OCI-LY1 (cell line): ENCODE measurements at regions not wholly inside any gene's neighbourhood (a gene's known extent, or its start where the extent isn't known, plus 50 kb on each side); places are given as distances from the start of the nearest gene placed in this dataset.

ENCODE experiments used
- H2AFZ ChIP-seq: fragments of 200-600 bp; sonication (generic), shearing (Covaris generic); 2 replicates; pipeline ENCODE4 v1.6.0; 2014; ENCODE audit warnings: antibody characterized with exemption, mild to moderate bottlenecking, low read length
- H3F3A ChIP-seq: fragments of 200-600 bp; sonication (generic), shearing (Covaris generic); 2 replicates; pipeline ENCODE4 v1.6.0; 2014; ENCODE audit warnings: mild to moderate bottlenecking, antibody characterized with exemption, low read length, moderate library complexity; ENCODE audit not compliant: insufficient read depth
- H3K27ac ChIP-seq: fragments of 200-600 bp; sonication (generic); 2 replicates; pipeline ENCODE4 v1.5.1; 2014; ENCODE audit warnings: low read length, mixed run types, mild to moderate bottlenecking, low read depth; ENCODE audit not compliant: poor library complexity, severe bottlenecking
- H3K27me3 ChIP-seq: fragments of 200-600 bp; sonication (generic); 2 replicates; pipeline ENCODE4 v1.6.0; 2014; ENCODE audit warnings: antibody characterized with exemption, mild to moderate bottlenecking, low read length, moderate library complexity; ENCODE audit not compliant: insufficient read depth
- H3K36me3 ChIP-seq: fragments of 200-600 bp; sonication (generic); 2 replicates; pipeline ENCODE4 v1.6.1; 2014; ENCODE audit warnings: mild to moderate bottlenecking, antibody characterized with exemption, low read length, moderate library complexity, mixed read lengths; ENCODE audit not compliant: insufficient read depth
- H3K4me1 ChIP-seq: fragments of 200-600 bp; sonication (generic); 2 replicates; pipeline ENCODE4 v1.5.1; 2014; ENCODE audit warnings: mild to moderate bottlenecking, low read length, moderate library complexity; ENCODE audit not compliant: insufficient read depth, severe bottlenecking
- H3K4me2 ChIP-seq: fragments of 200-600 bp; sonication (generic), shearing (Covaris generic); 2 replicates; pipeline ENCODE4 v1.6.1; 2014; ENCODE audit warnings: low read length
- H3K4me3 ChIP-seq: fragments of 200-600 bp; sonication (generic); 2 replicates; pipeline ENCODE4 v1.5.1; 2014; ENCODE audit warnings: low read length, low read depth, mild to moderate bottlenecking, mixed read lengths; ENCODE audit not compliant: poor library complexity, severe bottlenecking
- H3K79me2 ChIP-seq: fragments of 200-600 bp; shearing (Covaris generic); 2 replicates; pipeline ENCODE4 v1.6.1; 2016; ENCODE audit warnings: mixed run types, low read length, mixed read lengths; ENCODE audit not compliant: insufficient read depth
- H3K9ac ChIP-seq: fragments of 200-600 bp; sonication (generic), shearing (Covaris generic); 2 replicates; pipeline ENCODE4 v1.6.1; 2014; ENCODE audit warnings: mild to moderate bottlenecking, low read length, mixed read lengths
- H3K9me2 ChIP-seq: fragments of 200-600 bp; sonication (generic), shearing (Covaris generic); 2 replicates; pipeline ENCODE4 v1.6.1; 2014; ENCODE audit warnings: low read depth, mild to moderate bottlenecking, low read length, mixed read lengths
- H3K9me3 ChIP-seq: fragments of 200-600 bp; shearing (Covaris generic); 2 replicates; pipeline ENCODE4 v1.6.1; 2014; ENCODE audit warnings: low read length, mixed read lengths
- H4K20me1 ChIP-seq: fragments of 200-600 bp; sonication (generic), shearing (Covaris generic); 2 replicates; pipeline ENCODE4 v1.6.0; 2016; ENCODE audit warnings: mild to moderate bottlenecking, low read length; ENCODE audit not compliant: insufficient read depth
- EZH2 ChIP-seq: fragments of 200-600 bp; sonication (generic), shearing (Covaris generic); IDR thresholded peaks from 2 replicates; pipeline ENCODE4 v1.8.0; 2017; ENCODE audit warnings: borderline replicate concordance, mixed run types, mild to moderate bottlenecking, antibody characterized with exemption, low read length, moderate library complexity, mixed read lengths
- TF ChIP-seq, protein P1 (sequence below): fragments of 200-600 bp; sonication (generic), shearing (Covaris generic); IDR thresholded peaks from 2 replicates; pipeline ENCODE4 v1.5.1; 2017; ENCODE audit warnings: mild to moderate bottlenecking, antibody characterized with exemption, low read length, moderate library complexity, mixed read lengths

DNA sequence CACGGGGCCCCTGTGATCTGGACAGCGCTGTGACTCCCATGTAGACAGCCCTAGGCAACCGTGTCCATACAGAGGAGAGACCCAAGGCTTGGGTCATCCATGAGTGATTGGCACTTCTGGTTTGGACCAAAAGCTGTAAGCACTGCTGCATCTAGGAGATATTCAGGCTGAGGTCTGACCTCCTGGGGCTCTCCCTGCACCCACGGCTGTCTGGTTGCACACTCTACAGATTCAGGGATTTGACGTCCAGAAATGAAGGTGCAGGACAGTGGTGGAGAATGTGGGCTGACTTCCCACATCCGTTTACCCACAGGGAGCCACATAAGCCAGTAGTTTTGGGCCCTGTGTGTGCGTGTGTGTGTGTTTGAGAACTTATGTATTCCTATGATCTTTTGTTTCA lies 76.2 kb upstream of the ARHGEF7 start:
- Histone ChIP-seq H3K27me3 (peaks cover 4% of the 10 kb centered on the region; the same call in 1 of the 2 replicates), H3K4me1 (no peaks in the 10 kb centered on the region), H3K9me2 (no peaks in the 10 kb centered on the region), H2AFZ (no peak overlapping the region), H3K9ac (no peak overlapping the region), H3K36me3 (no peaks in the 10 kb centered on the region), H3K27ac (no peak overlapping the region), H3K9me3 (no peaks in the 10 kb centered on the region), H3K4me3 (no peak overlapping the region), H4K20me1 (no peaks in the 10 kb centered on the region), H3F3A (no peaks in the 10 kb centered on the region), H3K79me2 (no peaks in the 10 kb centered on the region), H3K4me2 (no peak overlapping the region)
- TF ChIP-seq, protein P1, sequence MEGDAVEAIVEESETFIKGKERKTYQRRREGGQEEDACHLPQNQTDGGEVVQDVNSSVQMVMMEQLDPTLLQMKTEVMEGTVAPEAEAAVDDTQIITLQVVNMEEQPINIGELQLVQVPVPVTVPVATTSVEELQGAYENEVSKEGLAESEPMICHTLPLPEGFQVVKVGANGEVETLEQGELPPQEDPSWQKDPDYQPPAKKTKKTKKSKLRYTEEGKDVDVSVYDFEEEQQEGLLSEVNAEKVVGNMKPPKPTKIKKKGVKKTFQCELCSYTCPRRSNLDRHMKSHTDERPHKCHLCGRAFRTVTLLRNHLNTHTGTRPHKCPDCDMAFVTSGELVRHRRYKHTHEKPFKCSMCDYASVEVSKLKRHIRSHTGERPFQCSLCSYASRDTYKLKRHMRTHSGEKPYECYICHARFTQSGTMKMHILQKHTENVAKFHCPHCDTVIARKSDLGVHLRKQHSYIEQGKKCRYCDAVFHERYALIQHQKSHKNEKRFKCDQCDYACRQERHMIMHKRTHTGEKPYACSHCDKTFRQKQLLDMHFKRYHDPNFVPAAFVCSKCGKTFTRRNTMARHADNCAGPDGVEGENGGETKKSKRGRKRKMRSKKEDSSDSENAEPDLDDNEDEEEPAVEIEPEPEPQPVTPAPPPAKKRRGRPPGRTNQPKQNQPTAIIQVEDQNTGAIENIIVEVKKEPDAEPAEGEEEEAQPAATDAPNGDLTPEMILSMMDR: no peak
- no peak for TF ChIP-seq EZH2

DNA sequence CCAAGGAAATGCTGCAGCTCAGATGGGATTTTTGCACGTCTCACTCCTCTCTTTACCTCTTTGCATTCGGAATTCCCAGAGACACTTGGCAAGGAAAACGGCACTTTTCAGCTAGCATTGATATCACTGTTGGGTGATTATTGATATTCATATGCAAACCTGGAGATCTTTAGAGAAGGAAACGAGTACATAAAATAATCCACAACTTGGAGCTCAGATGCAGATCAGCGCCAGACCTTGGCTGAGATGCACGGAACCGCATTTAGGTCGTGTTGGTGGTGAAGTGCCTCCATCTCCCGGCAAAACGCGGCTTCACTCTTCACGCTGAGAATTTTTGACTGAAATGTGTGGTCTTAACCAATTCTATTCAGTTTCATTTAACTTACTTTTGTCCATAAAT lies 77.2 kb upstream of the ARHGEF7 start:
- H3K9me3 ChIP-seq: no peaks in the 10 kb centered on the region
- no peaks in the 10 kb centered on the region for H3K36me3 ChIP-seq
- no peak overlapping the region for H3K4me2 ChIP-seq
- no peak overlapping the region for H3K9ac ChIP-seq
- no peaks in the 10 kb centered on the region for H3K79me2 ChIP-seq
- no peak overlapping the region for H3K4me3 ChIP-seq
- H3K9me2 ChIP-seq: no peaks in the 10 kb centered on the region
- no peak overlapping the region for H3K27ac ChIP-seq
- H3F3A ChIP-seq: no peaks in the 10 kb centered on the region
- no peaks in the 10 kb centered on the region for H3K4me1 ChIP-seq
- no peak overlapping the region for H2AFZ ChIP-seq
- TF ChIP-seq, protein P1: no peak
- peaks cover 4% of the 10 kb centered on the region; the same call in 1 of the 2 replicates for H3K27me3 ChIP-seq
- H4K20me1 ChIP-seq: no peaks in the 10 kb centered on the region

DNA sequence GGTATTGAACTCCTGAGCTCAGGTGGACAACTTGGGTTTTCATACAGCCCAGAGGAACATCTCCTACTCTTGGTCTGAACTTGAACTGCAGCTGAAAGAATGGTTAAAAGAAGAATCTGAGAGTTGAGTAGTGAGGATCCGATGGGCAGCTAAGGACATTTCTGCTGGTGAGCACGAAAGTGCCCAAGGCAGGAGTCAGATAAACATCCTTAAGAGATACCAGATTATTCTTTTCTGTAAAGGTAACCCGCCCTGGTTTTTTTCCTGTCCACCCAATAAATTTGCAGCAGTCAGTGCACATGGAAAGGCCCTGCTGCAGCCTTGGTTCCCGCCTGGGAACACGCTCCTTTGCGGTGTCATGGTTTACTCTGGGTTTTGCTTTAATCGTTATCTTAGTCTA lies 78.4 kb upstream of the ARHGEF7 start:
- H3K9ac ChIP-seq: no peak overlapping the region
- no peaks in the 10 kb centered on the region for H3K9me3 ChIP-seq
- no peaks in the 10 kb centered on the region for H3K36me3 ChIP-seq
- no peaks in the 10 kb centered on the region for H3F3A ChIP-seq
- no peaks in the 10 kb centered on the region for H3K27me3 ChIP-seq
- no peak overlapping the region for H3K4me3 ChIP-seq
- no peak overlapping the region for H3K27ac ChIP-seq
- no peaks in the 10 kb centered on the region for H4K20me1 ChIP-seq
- no peaks in the 10 kb centered on the region for H3K79me2 ChIP-seq
- H2AFZ ChIP-seq: no peak overlapping the region
- TF ChIP-seq, protein P1: no peak
- H3K9me2 ChIP-seq: no peaks in the 10 kb centered on the region
- no peak overlapping the region for H3K4me2 ChIP-seq
- H3K4me1 ChIP-seq: no peaks in the 10 kb centered on the region
